IMR-90 (cell line): ENCODE measurements at regions not wholly inside any gene's neighbourhood (a gene's known extent, or its start where the extent isn't known, plus 50 kb on each side); places are given as distances from the start of the nearest gene placed in this dataset.

Experiments used
- ATAC-seq: fragments of 200-7000 bp; cut with Tn5 transposase; 2 replicates; pipeline ENCODE4 v1.9.1; 2020; ENCODE audit warnings: low read depth, mild to moderate bottlenecking, moderate library complexity
- BruUV-seq: library from RNA; stranded (reverse); fragments of 400-500 nt; replicated peaks from 2 replicates; lab custom pipeline; 2021; lab: Mats Ljungman, UMichigan
- CTCF ChIA-PET: fragments of 300-600 bp; formaldehyde crosslinking; extraction: SDS; loops from one replicate; lab custom pipeline; 2021; ENCODE audit warnings: antibody characterized with exemption; lab: Yijun Ruan, JAX
- POLR2A ChIA-PET: fragments of 300-600 bp; sonication (Branson Sonifier 250); formaldehyde crosslinking; loops from one replicate; lab custom pipeline; 2022; ENCODE audit warnings: antibody characterized with exemption; ENCODE audit not compliant: unreplicated experiment; lab: Charles Lee
- DNase-seq: peaks from one replicate; pipeline ENCODE4 v3.0.0; 2013
- H2AFZ ChIP-seq: replicated peaks from 2 replicates; pipeline ENCODE3; 2013; ENCODE audit warnings: low read length, mild to moderate bottlenecking; ENCODE audit not compliant: poor library complexity
- H2AK5ac ChIP-seq: 2 replicates; pipeline ENCODE4 v1.6.1; 2013; ENCODE audit warnings: low read depth, low read length, inconsistent platforms
- H2AK9ac ChIP-seq: replicated peaks from 2 replicates; pipeline ENCODE3; 2013; ENCODE audit warnings: mild to moderate bottlenecking, low read depth, low read length, moderate library complexity; ENCODE audit not compliant: poor library complexity
- H2BK120ac ChIP-seq: 2 replicates; pipeline ENCODE4 v1.6.1; 2013; ENCODE audit warnings: low read depth, low read length, inconsistent platforms
- H2BK15ac ChIP-seq: 3 replicates; pipeline ENCODE4 v1.6.1; 2013; ENCODE audit warnings: low read depth, low read length, inconsistent platforms
- H2BK20ac ChIP-seq: 2 replicates; pipeline ENCODE4 v1.6.1; 2013; ENCODE audit warnings: low read depth, mild to moderate bottlenecking, inconsistent platforms, low read length, moderate library complexity
- H2BK5ac ChIP-seq: 2 replicates; pipeline ENCODE4 v1.6.1; 2013; ENCODE audit warnings: mild to moderate bottlenecking, low read depth, low read length, inconsistent platforms; ENCODE audit not compliant: poor library complexity, severe bottlenecking
- H3K14ac ChIP-seq: replicated peaks from 2 replicates; pipeline ENCODE4 v1.6.1; 2013; ENCODE audit warnings: low read depth, low read length, inconsistent platforms
- H3K18ac ChIP-seq: 2 replicates; pipeline ENCODE4 v1.6.1; 2013; ENCODE audit warnings: low read depth, low read length, control low read depth
- H3K23ac ChIP-seq: 2 replicates; pipeline ENCODE4 v1.6.1; 2013; ENCODE audit warnings: low read depth, low read length, inconsistent platforms
- H3K27ac ChIP-seq: 2 replicates; pipeline ENCODE4 v1.5.1; 2013; ENCODE audit warnings: mild to moderate bottlenecking, control low read depth, low read length; ENCODE audit not compliant: insufficient read depth
- H3K27me3 ChIP-seq: 2 replicates; pipeline ENCODE4 v1.6.1; 2013; ENCODE audit warnings: low read length; ENCODE audit not compliant: control insufficient read depth, insufficient read depth
- H3K36me3 ChIP-seq: 2 replicates; pipeline ENCODE4 v1.6.1; 2013; ENCODE audit warnings: low read length, mixed read lengths; ENCODE audit not compliant: control insufficient read depth, insufficient read depth
- H3K4ac ChIP-seq: 2 replicates; pipeline ENCODE4 v1.6.1; 2013; ENCODE audit warnings: low read depth, low read length, inconsistent platforms
- H3K4me1 ChIP-seq: 2 replicates; pipeline ENCODE4 v1.6.1; 2013; ENCODE audit warnings: low read length, mixed read lengths; ENCODE audit not compliant: control insufficient read depth, insufficient read depth
- H3K4me2 ChIP-seq: 2 replicates; pipeline ENCODE4 v1.6.1; 2013; ENCODE audit warnings: low read depth, mild to moderate bottlenecking, control low read depth, low read length, moderate library complexity
- H3K4me3 ChIP-seq: 2 replicates; pipeline ENCODE4 v1.5.1; 2013; ENCODE audit warnings: low read depth, mild to moderate bottlenecking, control low read depth, low read length, moderate library complexity; ENCODE audit not compliant: insufficient read depth
- H3K56ac ChIP-seq: 2 replicates; pipeline ENCODE4 v1.6.1; 2013; ENCODE audit warnings: low read length, inconsistent platforms; ENCODE audit not compliant: insufficient read depth; ENCODE audit errors: extremely low read depth
- H3K79me1 ChIP-seq, 2 experiments: 2 replicates each; pipeline ENCODE4 v1.6.1; 2013; ENCODE audit warnings: low read length in 2 of 2, inconsistent platforms in 1 of 2, low read depth in 1 of 2
- H3K9ac ChIP-seq: 2 replicates; pipeline ENCODE4 v1.6.1; 2013; ENCODE audit warnings: low read depth, low read length, control low read depth
- H3K9me1 ChIP-seq: 2 replicates; pipeline ENCODE4 v1.6.1; 2013; ENCODE audit warnings: low read length, inconsistent platforms; ENCODE audit not compliant: insufficient read depth
- H3K9me3 ChIP-seq: 2 replicates; pipeline ENCODE4 v1.6.1; 2013; ENCODE audit warnings: low read length; ENCODE audit not compliant: control insufficient read depth, insufficient read depth
- H4K20me1 ChIP-seq: 2 replicates; pipeline ENCODE4 v1.6.1; 2013; ENCODE audit warnings: low read length, inconsistent platforms; ENCODE audit not compliant: insufficient read depth
- H4K5ac ChIP-seq: 2 replicates; pipeline ENCODE4 v1.6.1; 2013; ENCODE audit warnings: mild to moderate bottlenecking, low read depth, low read length, control low read depth
- H4K8ac ChIP-seq, 2 experiments: 2 replicates each; pipeline ENCODE4 v1.6.1; 2013; ENCODE audit warnings: low read depth in 2 of 2, low read length in 2 of 2, control low read depth in 1 of 2, inconsistent platforms in 1 of 2
- H4K91ac ChIP-seq: 2 replicates; pipeline ENCODE4 v1.6.1; 2013; ENCODE audit warnings: low read depth, low read length, inconsistent platforms; ENCODE audit not compliant: insufficient read depth
- BHLHE40 ChIP-seq: fragments of 150-350 bp; IDR thresholded peaks from 2 replicates; pipeline ENCODE4 v1.6.1; 2016; ENCODE audit warnings: mild to moderate bottlenecking, low read depth, low read length
- CEBPB ChIP-seq: IDR thresholded peaks from 2 replicates; pipeline ENCODE4 v1.6.1; 2012; ENCODE audit warnings: low read depth, low read length, improper control_type of control experiment
- CHD1 ChIP-seq: IDR thresholded peaks from 2 replicates; pipeline ENCODE4 v1.6.1; 2012; ENCODE audit warnings: low read depth, low read length, improper control_type of control experiment
- MAZ ChIP-seq: IDR thresholded peaks from 2 replicates; pipeline ENCODE4 v1.6.1; 2012; ENCODE audit warnings: low read depth, mild to moderate bottlenecking, low read length, improper control_type of control experiment, moderate library complexity, borderline replicate concordance
- MXI1 ChIP-seq: IDR thresholded peaks from 2 replicates; pipeline ENCODE4 v1.6.1; 2012; ENCODE audit warnings: low read depth, mild to moderate bottlenecking, low read length, moderate library complexity, borderline replicate concordance
- NFE2L2 ChIP-seq: fragments of 150-350 bp; IDR thresholded peaks from 2 replicates; pipeline ENCODE4 v1.6.1; 2016; ENCODE audit warnings: low read depth, mild to moderate bottlenecking, low read length
- POLR2A ChIP-seq: IDR thresholded peaks from 2 replicates; pipeline ENCODE4 v1.6.1; 2012; ENCODE audit warnings: mild to moderate bottlenecking, low read depth, low read length
- RAD21 ChIP-seq: IDR thresholded peaks from 2 replicates; pipeline ENCODE4 v1.6.1; 2012; ENCODE audit warnings: low read length, improper control_type of control experiment
- RCOR1 ChIP-seq: IDR thresholded peaks from 2 replicates; pipeline ENCODE4 v1.6.1; 2012; ENCODE audit warnings: mild to moderate bottlenecking, low read length, improper control_type of control experiment; ENCODE audit not compliant: insufficient replicate concordance
- RFX5 ChIP-seq: IDR thresholded peaks from 2 replicates; pipeline ENCODE4 v1.8.0; 2012; ENCODE audit warnings: low read depth, mild to moderate bottlenecking, low read length, moderate library complexity
- SMC3 ChIP-seq: fragments of 150-350 bp; IDR thresholded peaks from 2 replicates; pipeline ENCODE4 v1.6.1; 2016; ENCODE audit warnings: low read depth, mild to moderate bottlenecking, antibody characterized with exemption, low read length, moderate library complexity
- WGBS, 2 experiments: methylation state at CpG; one replicate each; pipeline versions ENCODE4 v1.1.5 to v1.1.7; 2013; ENCODE audit warnings: missing lambda C conversion rate in 2 of 2; ENCODE audit not compliant: insufficient read length in 1 of 2; ENCODE audit errors: extremely low coverage in 2 of 2; 5-methylcytosine and 5-hydroxymethylcytosine counted together
- dilution Hi-C: fragments of 300-500 bp; cut with HindIII; formaldehyde crosslinking; loops from one replicate; pipeline ENCODE4 v1.14.3; 2018; ENCODE audit warnings: low sequenced_read_pairs; ENCODE audit not compliant: unreplicated experiment
- in situ Hi-C: fragments of 300-500 bp; cut with MboI; formaldehyde crosslinking; loops from 3 replicates; pipeline ENCODE4 v1.14.3; 2019; ENCODE audit warnings: low sequenced_read_pairs, inconsistent platforms, mixed read lengths
- intact Hi-C: fragments of 100-400 bp; cut with micrococcal nuclease; formaldehyde crosslinking; loops from 2 replicates; pipeline ENCODE4 v1.10.0; 2022
- TF ChIP-seq, protein P1 (sequence below): fragments of 150-350 bp; IDR thresholded peaks from 2 replicates; pipeline ENCODE4 v1.6.1; 2017; ENCODE audit warnings: mild to moderate bottlenecking, antibody characterized with exemption, low read length, low read depth
- TF ChIP-seq, protein P2 (sequence below): conservative IDR thresholded peaks from 2 replicates; pipeline ENCODE4 v1.5.1; 2012; ENCODE audit warnings: mild to moderate bottlenecking, low read depth, low read length, improper control_type of control experiment

DNA sequence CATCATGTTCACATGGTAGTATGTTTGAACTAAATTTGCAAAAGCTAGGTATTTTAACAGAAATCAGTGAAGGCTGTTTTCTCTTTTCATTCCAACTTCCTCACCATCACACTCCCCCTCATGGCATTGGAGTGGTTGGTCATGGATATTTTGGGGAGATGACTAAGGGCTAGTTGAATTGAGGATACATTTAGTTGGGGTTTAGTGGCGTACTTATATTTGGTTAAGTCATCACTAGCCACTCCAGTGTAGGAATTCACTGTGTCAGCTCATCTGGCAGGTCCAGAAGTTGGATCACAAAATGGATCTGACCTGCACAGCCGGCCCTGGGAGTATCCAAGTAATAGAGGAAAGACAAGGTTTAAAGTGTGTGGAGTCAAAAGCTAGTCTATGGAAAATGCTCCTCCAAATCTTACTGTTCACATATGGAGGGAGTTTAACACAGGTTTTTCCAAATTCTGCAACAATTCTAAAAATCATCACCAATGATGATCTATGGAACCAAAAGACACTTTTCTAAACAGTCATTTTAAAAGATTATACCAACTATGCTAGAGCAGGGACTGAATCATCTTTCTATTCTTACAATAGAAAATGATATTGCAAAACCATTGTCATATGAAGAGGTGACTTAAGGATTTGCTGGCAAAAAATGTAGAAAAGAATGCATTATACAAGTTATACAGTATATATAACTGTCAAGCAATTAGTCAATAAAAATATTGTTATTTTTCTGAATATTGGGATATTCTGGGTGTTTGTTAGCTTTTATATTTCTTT is 247.8 kb upstream of the PEX5L start:
- H3K14ac ChIP-seq = no peak overlapping the region
- H2AK9ac ChIP-seq = no peak overlapping the region
- H3K4me2 ChIP-seq = no peak overlapping the region
- in situ Hi-C loops (no loop called here), intact Hi-C loops (no loop called here), dilution Hi-C loops (no loop called here)
- no peak overlapping the region for H3K9ac ChIP-seq
- no peak for TF ChIP-seq MAZ
- no peak for TF ChIP-seq NFE2L2
- TF ChIP-seq POLR2A = no peak
- no peak for TF ChIP-seq RFX5
- no peak for TF ChIP-seq CHD1
- TF ChIP-seq, protein P1, sequence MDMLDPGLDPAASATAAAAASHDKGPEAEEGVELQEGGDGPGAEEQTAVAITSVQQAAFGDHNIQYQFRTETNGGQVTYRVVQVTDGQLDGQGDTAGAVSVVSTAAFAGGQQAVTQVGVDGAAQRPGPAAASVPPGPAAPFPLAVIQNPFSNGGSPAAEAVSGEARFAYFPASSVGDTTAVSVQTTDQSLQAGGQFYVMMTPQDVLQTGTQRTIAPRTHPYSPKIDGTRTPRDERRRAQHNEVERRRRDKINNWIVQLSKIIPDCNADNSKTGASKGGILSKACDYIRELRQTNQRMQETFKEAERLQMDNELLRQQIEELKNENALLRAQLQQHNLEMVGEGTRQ = no peak
- TF ChIP-seq, protein P2, sequence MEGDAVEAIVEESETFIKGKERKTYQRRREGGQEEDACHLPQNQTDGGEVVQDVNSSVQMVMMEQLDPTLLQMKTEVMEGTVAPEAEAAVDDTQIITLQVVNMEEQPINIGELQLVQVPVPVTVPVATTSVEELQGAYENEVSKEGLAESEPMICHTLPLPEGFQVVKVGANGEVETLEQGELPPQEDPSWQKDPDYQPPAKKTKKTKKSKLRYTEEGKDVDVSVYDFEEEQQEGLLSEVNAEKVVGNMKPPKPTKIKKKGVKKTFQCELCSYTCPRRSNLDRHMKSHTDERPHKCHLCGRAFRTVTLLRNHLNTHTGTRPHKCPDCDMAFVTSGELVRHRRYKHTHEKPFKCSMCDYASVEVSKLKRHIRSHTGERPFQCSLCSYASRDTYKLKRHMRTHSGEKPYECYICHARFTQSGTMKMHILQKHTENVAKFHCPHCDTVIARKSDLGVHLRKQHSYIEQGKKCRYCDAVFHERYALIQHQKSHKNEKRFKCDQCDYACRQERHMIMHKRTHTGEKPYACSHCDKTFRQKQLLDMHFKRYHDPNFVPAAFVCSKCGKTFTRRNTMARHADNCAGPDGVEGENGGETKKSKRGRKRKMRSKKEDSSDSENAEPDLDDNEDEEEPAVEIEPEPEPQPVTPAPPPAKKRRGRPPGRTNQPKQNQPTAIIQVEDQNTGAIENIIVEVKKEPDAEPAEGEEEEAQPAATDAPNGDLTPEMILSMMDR = no peak
- no peak for TF ChIP-seq CEBPB
- no peak for TF ChIP-seq BHLHE40
- no peak for TF ChIP-seq RCOR1
- TF ChIP-seq SMC3 = no peak
- no peak for TF ChIP-seq MXI1
- TF ChIP-seq RAD21 = no peak
- no peaks in the 10 kb centered on the region for H4K20me1 ChIP-seq
- H3K23ac ChIP-seq = no peak overlapping the region
- H4K91ac ChIP-seq = no peak overlapping the region
- no peaks in the 10 kb centered on the region for H3K79me1 ChIP-seq
- H4K8ac ChIP-seq = no peak overlapping the region
- peaks cover 2% of the 10 kb centered on the region; the same call in 1 of the 2 replicates for H3K9me3 ChIP-seq
- no peaks in the 10 kb centered on the region for H3K4me1 ChIP-seq
- no peak overlapping the region for H3K18ac ChIP-seq
- H2AFZ ChIP-seq = no peak overlapping the region
- H3K4me3 ChIP-seq = no peak overlapping the region
- H2BK15ac ChIP-seq = no peak overlapping the region
- DNase-seq = peak; percentile 50
- ATAC-seq = no peak
- WGBS, 2 experiments = no CpG with 5 or more reads among the region's 2 CpGs
- H2AK5ac ChIP-seq = no peak overlapping the region
- H2BK120ac ChIP-seq = no peak overlapping the region
- no TSS peak for BruUV-seq
- ChIA-PET POLR2A (no interaction called here), CTCF (no interaction called here)
- no peak overlapping the region for H3K4ac ChIP-seq
- no peak overlapping the region for H3K27ac ChIP-seq
- no peaks in the 10 kb centered on the region for H3K9me1 ChIP-seq
- no peaks in the 10 kb centered on the region for H3K27me3 ChIP-seq
- no peaks in the 10 kb centered on the region for H3K36me3 ChIP-seq
- H2BK5ac ChIP-seq = no peak overlapping the region
- H4K5ac ChIP-seq = no peak overlapping the region
- H2BK20ac ChIP-seq = no peak overlapping the region
- H3K56ac ChIP-seq = no peak overlapping the region
